Activated CD4-positive, alpha-beta memory T cell treated with anti-CD3 and anti-CD28 coated beads for 36 hours (primary cell): ENCODE measurements at regions not wholly inside any gene's neighbourhood (a gene's known extent, or its start where the extent isn't known, plus 50 kb on each side); places are given as distances from the start of the nearest gene placed in this dataset.
"Not testable (repeated sequence)": the region's sequence is repeated elsewhere in the genome, so short reads cannot be mapped to it uniquely, and the experiment has no call there.

Experiments used
- CTCF ChIA-PET: fragments of 350-600 bp; sonication (Branson Sonifier 250); formaldehyde crosslinking; loops from one replicate; lab custom pipeline; 2021; ENCODE audit warnings: antibody characterized with exemption, inconsistent platforms; lab: Charles Lee
- POLR2A ChIA-PET: fragments of 350-600 bp; sonication (Branson Sonifier 250); formaldehyde crosslinking; loops from one replicate; lab custom pipeline; 2021; ENCODE audit warnings: antibody characterized with exemption; lab: Charles Lee
- DNase-seq: peaks from one replicate; pipeline ENCODE4 v3.0.0-alpha.2; 2020
- H3K27ac Mint-ChIP-seq: one replicate; pipeline ENCODE4 v1.8.0; 2021; ENCODE audit warnings: mixed read lengths
- H3K27me3 Mint-ChIP-seq: one replicate; pipeline ENCODE4 v1.8.0; 2021; ENCODE audit warnings: mixed read lengths
- H3K36me3 Mint-ChIP-seq: one replicate; pipeline ENCODE4 v1.8.0; 2021; ENCODE audit warnings: mixed read lengths
- H3K4me1 Mint-ChIP-seq: one replicate; pipeline ENCODE4 v1.8.0; 2021; ENCODE audit warnings: low read depth, mixed read lengths
- H3K4me3 Mint-ChIP-seq: one replicate; pipeline ENCODE4 v1.8.0; 2021; ENCODE audit warnings: mild to moderate bottlenecking, mixed read lengths
- H3K9me3 Mint-ChIP-seq: one replicate; pipeline ENCODE4 v1.8.0; 2021; ENCODE audit warnings: mixed read lengths
- intact Hi-C: fragments of 100-400 bp; cut with micrococcal nuclease; formaldehyde crosslinking; loops from one replicate; pipeline ENCODE4 v1.15.1; 2023

DNA sequence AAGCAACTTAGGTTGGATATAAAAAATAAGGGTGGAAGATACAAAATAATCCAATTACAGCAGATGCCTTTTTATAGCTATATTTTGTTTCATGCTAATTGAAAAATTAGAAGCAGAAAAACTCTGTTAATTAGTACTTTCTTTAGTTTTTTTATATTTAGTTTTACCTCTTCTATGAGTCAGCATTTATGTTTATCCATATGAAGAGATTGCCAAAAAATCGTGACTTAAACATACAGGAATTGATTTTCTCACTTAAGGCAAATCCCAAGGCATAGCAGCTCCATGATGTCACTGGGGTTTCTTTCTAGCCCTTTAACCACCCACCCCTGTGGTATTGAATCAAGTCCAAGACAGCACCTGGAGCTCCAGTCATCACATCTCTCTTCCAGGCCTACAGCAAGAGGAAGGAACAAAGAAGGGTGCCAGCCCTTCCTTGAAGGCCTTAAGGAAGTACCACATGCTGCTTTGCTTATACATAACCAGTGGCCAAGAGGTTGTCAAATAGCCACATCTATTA, 365.8 kb upstream of the TENM3 start:
- no peaks in the 10 kb centered on the region for H3K27me3 Mint-ChIP-seq
- intact Hi-C loops = no loop called here
- no peaks in the 10 kb centered on the region for H3K36me3 Mint-ChIP-seq
- no peak for DNase-seq
- ChIA-PET POLR2A (no interaction called here), CTCF (no interaction called here)
- H3K4me3 Mint-ChIP-seq = no peak overlapping the region
- H3K9me3 Mint-ChIP-seq = peaks cover 10% of the 10 kb centered on the region
- H3K4me1 Mint-ChIP-seq = no peaks in the 10 kb centered on the region
- H3K27ac Mint-ChIP-seq = no peak overlapping the region

DNA sequence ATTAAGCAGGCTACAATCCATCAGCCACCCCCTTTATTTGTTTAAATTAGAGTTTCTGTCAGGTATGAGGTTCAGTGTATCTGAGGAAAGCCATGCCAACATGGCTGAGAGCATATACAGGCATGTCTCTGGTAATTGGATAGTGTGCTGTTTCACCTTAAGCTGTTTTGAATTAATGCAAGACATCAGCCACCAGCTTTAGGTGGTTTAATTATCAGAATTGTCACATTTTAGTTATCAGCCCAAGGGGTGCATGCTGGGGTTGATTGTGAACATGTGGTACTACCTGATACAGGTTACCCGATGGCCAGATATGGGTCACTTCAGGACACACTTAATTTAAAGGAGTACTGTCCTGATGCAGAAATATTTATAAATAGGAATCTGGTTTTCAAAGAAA, 353.2 kb upstream of the TENM3 start:
- Mint-ChIP-seq H3K27me3 (no peaks in the 10 kb centered on the region), H3K27ac (no peak overlapping the region), H3K4me1 (no peaks in the 10 kb centered on the region), H3K9me3 (peaks cover 6% of the 10 kb centered on the region), H3K4me3 (no peak overlapping the region), H3K36me3 (no peaks in the 10 kb centered on the region)
- intact Hi-C loops = no loop called here
- DNase-seq = no peak
- POLR2A ChIA-PET = no interaction called here
- CTCF ChIA-PET = no interaction called here

- no peaks in the 10 kb centered on the region for H3K4me1 Mint-ChIP-seq
- intact Hi-C loops = no loop called here
- ChIA-PET CTCF (no interaction called here), POLR2A (no interaction called here)
- peaks cover 8% of the 10 kb centered on the region for H3K9me3 Mint-ChIP-seq
- H3K27ac Mint-ChIP-seq = no peak overlapping the region
- no peak for DNase-seq
- H3K4me3 Mint-ChIP-seq = no peak overlapping the region
- no peaks in the 10 kb centered on the region for H3K27me3 Mint-ChIP-seq
- no peaks in the 10 kb centered on the region for H3K36me3 Mint-ChIP-seq
These were observed 352.3 kb upstream of the TENM3 start for GRCh38 chr4:181890911-181891310.

GRCh38 chr4:181896614-181897013, 346.6 kb upstream of the TENM3 start:
- no peaks in the 10 kb centered on the region for H3K27me3 Mint-ChIP-seq
- no peak overlapping the region for H3K27ac Mint-ChIP-seq
- intact Hi-C loops = no loop called here
- peaks cover 7% of the 10 kb centered on the region for H3K9me3 Mint-ChIP-seq
- DNase-seq = no peak
- H3K4me1 Mint-ChIP-seq = no peaks in the 10 kb centered on the region
- H3K4me3 Mint-ChIP-seq = no peak overlapping the region
- POLR2A ChIA-PET = interaction anchor here (0.8 kb wide), 1 partner anchor 131 kb away, joined by 3 read pairs; no protein-coding TSS in a partner anchor
- CTCF ChIA-PET = no interaction called here
- no peaks in the 10 kb centered on the region for H3K36me3 Mint-ChIP-seq

DNA sequence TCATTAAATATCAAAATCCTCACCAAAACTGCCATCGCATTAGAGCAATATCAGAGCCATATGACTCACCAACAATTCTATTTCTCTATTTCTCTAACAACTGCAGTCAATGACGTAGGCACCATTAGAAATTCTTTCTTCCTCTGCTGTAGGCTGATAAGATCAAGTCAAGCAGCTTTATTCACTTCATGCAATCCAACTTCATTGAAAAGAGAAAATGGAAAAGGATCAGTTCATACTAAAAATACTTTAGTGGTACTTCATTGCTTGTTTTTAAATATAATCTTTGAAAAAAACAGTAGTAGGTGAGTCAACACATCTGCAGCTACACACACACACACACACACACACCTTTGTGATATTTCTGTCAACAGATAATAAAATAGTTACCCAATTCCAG, 345.3 kb upstream of the TENM3 start:
- ChIA-PET POLR2A (no interaction called here), CTCF (no interaction called here)
- Mint-ChIP-seq H3K9me3 (peaks cover 10% of the 10 kb centered on the region), H3K27me3 (no peaks in the 10 kb centered on the region), H3K4me1 (no peaks in the 10 kb centered on the region), H3K36me3 (no peaks in the 10 kb centered on the region), H3K4me3 (no peak overlapping the region), H3K27ac (no peak overlapping the region)
- intact Hi-C loops = no loop called here
- DNase-seq = no peak

DNA sequence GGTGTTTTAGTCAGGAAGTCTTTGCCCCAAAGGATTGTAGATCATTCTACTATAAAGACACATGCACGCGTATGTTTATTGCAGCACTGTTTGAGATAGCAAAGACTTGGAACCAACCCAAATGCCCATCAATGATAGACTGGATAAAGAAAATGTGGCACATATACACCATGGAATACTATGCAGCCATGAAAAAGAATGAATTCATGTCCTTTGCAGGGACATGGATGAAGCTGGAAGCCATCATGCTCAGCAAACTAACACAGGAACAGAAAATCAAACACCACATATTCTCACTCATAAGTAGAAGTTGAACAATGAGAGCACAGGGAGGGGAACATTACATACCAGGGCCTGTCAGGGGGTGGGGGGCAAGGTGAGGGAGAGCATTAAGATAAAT, 340.8 kb upstream of the TENM3 start:
- H3K9me3 Mint-ChIP-seq = peaks cover 14% of the 10 kb centered on the region
- H3K4me3 Mint-ChIP-seq, H3K36me3 Mint-ChIP-seq, H3K27ac Mint-ChIP-seq, POLR2A ChIA-PET, DNase-seq, CTCF ChIA-PET, intact Hi-C loops, H3K27me3 Mint-ChIP-seq, H3K4me1 Mint-ChIP-seq: not testable (repeated sequence)

DNA sequence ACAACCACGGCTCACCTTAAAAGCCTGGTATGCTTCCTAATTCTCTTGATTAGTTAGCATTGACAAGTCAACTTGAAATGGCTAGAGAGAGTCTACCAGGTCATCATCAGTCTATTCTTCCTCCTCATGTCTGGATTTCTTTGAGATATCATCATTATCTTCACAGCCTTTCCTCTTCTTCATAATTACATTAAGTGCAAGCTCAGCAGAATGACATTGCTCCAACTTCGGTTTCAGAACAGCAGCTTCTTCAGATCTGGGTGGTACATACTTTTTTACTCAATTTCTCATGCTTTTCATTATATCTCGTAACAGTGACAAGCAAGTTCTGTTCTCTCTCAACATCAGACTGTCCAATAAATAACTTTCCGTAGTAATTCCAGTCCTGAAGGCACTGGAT, 337.5 kb upstream of the TENM3 start:
- DNase-seq = no peak
- Mint-ChIP-seq H3K4me1 (no peaks in the 10 kb centered on the region), H3K27me3 (no peaks in the 10 kb centered on the region), H3K9me3 (peaks cover 14% of the 10 kb centered on the region), H3K4me3 (no peak overlapping the region), H3K27ac (no peak overlapping the region), H3K36me3 (no peaks in the 10 kb centered on the region)
- ChIA-PET CTCF (no interaction called here), POLR2A (no interaction called here)
- intact Hi-C loops = no loop called here

DNA sequence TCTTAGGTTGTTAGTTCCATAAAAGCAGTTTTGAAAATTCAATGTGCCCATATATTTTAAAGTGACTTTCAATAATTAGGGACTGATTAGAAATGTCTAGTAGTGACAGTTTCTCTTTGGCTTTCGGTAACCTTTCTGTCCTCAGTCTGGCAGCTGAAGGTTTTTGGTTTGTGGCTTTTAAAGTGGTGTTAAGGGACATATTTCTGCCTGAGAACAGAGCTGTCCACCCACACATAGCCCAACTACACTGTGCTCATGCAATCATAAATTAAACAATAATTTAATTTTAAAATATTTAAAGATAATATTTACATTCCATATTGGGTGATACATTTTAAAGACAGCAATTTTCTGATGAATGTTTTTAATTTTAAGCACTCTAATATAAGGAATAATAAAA, 335.0 kb upstream of the TENM3 start:
- Mint-ChIP-seq H3K4me1 (no peaks in the 10 kb centered on the region), H3K4me3 (no peak overlapping the region), H3K9me3 (peaks cover 14% of the 10 kb centered on the region), H3K27ac (no peak overlapping the region), H3K27me3 (no peaks in the 10 kb centered on the region), H3K36me3 (no peaks in the 10 kb centered on the region)
- POLR2A ChIA-PET = no interaction called here
- CTCF ChIA-PET = no interaction called here
- intact Hi-C loops = no loop called here
- DNase-seq = no peak

GRCh38 chr4:181909368-181909767, 333.8 kb upstream of the TENM3 start:
- H3K4me1 Mint-ChIP-seq = no peaks in the 10 kb centered on the region
- H3K9me3 Mint-ChIP-seq = peaks cover 13% of the 10 kb centered on the region
- CTCF ChIA-PET = no interaction called here
- POLR2A ChIA-PET = no interaction called here
- intact Hi-C loops = no loop called here
- no peak for DNase-seq
- H3K27me3 Mint-ChIP-seq = no peaks in the 10 kb centered on the region
- no peak overlapping the region for H3K27ac Mint-ChIP-seq
- no peaks in the 10 kb centered on the region for H3K36me3 Mint-ChIP-seq
- no peak overlapping the region for H3K4me3 Mint-ChIP-seq

DNA sequence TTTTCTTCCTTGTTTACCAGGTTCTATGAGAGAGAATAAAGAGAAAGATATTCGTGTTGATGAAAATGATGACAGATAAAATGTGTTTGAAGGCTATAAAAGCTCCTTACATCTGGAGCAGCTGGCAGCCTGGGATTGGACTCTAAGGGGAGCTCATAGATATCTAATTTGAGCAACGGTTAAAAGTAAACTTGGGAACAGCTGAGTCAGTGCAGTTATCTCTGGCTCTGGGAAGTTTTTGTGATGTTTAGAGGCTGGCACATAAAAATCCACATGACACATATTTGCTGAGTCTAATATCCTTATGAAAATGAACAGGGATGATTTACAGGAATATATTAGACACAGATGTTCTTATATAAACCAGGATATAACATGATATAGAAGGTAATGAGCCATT, 331.8 kb upstream of the TENM3 start:
- DNase-seq = no peak
- no peaks in the 10 kb centered on the region for H3K4me1 Mint-ChIP-seq
- peaks cover 18% of the 10 kb centered on the region for H3K9me3 Mint-ChIP-seq
- no peak overlapping the region for H3K4me3 Mint-ChIP-seq
- POLR2A ChIA-PET = no interaction called here
- H3K27me3 Mint-ChIP-seq = no peaks in the 10 kb centered on the region
- no peaks in the 10 kb centered on the region for H3K36me3 Mint-ChIP-seq
- intact Hi-C loops = no loop called here
- no peak overlapping the region for H3K27ac Mint-ChIP-seq
- CTCF ChIA-PET = no interaction called here

GRCh38 chr4:181933471-181933870, 309.7 kb upstream of the TENM3 start:
- H3K27me3 Mint-ChIP-seq = no peaks in the 10 kb centered on the region
- no peak overlapping the region for H3K4me3 Mint-ChIP-seq
- CTCF ChIA-PET = no interaction called here
- intact Hi-C loops = no loop called here
- no peak overlapping the region for H3K27ac Mint-ChIP-seq
- peaks cover 32% of the 10 kb centered on the region for H3K9me3 Mint-ChIP-seq
- POLR2A ChIA-PET = no interaction called here
- H3K4me1 Mint-ChIP-seq = no peaks in the 10 kb centered on the region
- no peaks in the 10 kb centered on the region for H3K36me3 Mint-ChIP-seq
- DNase-seq = no peak

DNA sequence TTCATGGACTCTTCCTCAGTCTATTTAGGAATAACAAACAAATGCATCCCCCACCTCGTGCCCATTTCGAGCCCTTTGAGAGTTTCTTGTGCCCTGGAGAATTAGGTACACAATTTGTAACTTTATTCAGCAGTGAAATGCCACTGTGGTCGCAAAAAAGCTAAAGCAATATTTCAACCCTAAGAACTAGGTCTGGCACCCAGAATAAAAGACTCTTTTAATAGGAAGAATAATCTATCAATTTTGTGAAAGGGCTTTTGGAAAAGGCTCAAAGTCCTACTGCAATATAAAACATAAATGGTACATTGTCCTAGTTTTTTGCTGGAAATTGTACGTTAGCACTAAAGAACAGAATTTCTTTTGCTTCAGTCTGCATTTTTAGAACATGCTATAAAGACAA, 304.6 kb upstream of the TENM3 start:
- Mint-ChIP-seq H3K9me3 (peaks cover 6% of the 10 kb centered on the region), H3K4me3 (no peak overlapping the region), H3K4me1 (no peaks in the 10 kb centered on the region), H3K36me3 (no peaks in the 10 kb centered on the region), H3K27ac (no peak overlapping the region), H3K27me3 (no peaks in the 10 kb centered on the region)
- POLR2A ChIA-PET = no interaction called here
- CTCF ChIA-PET = no interaction called here
- no peak for DNase-seq
- intact Hi-C loops = no loop called here

DNA sequence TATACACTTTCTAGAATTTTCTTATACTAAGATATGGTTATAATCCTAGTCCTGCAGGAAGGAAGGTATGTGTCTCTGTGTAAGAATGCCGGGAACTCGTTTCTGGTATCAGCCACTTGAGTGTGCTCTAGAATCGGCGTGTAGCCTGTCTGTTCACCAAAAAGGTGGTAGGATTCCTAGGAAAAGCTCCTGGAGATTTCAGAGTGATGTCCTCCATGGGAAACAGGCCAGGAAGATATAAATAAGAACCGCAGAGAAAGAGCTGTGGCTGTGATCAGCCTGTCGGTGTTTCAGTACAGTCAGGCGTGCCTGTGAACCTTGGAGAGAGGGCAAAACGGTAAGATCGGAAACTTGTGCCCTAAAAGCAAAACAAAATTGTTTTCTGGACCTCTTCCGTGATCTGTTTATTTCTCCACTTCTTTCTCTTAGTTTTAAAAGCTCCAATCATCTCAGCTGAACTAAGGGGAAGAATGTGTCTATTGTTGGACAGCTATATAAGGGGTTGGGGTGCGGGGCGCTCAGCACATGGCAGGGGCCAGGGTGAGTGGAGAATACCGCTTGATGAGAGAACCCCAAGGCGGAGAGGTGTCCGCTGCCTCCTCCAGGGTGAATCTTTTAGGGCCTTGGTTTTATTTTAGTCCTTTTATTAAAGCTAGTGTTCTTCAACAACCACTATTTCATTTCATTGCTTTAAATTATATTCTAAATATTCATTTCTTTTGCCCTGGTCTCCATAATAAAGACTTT, 303.8 kb upstream of the TENM3 start:
- Mint-ChIP-seq H3K4me3 (no peak overlapping the region), H3K4me1 (no peaks in the 10 kb centered on the region), H3K27ac (no peak overlapping the region), H3K9me3 (peaks cover 6% of the 10 kb centered on the region), H3K27me3 (no peaks in the 10 kb centered on the region), H3K36me3 (no peaks in the 10 kb centered on the region)
- no peak for DNase-seq
- intact Hi-C loops = no loop called here
- ChIA-PET POLR2A (no interaction called here), CTCF (no interaction called here)
